Body of pancreas (tissue), 4 donors: ENCODE measurements at regions not wholly inside any gene's neighbourhood (a gene's known extent, or its start where the extent isn't known, plus 50 kb on each side); places are given as distances from the start of the nearest gene placed in this dataset.
A peak's percentile ranks its signal among the peaks of the same experiment; 100 is the strongest.

Experiments used
- ATAC-seq: fragments of 150-250 bp; one replicate; pipeline ENCODE4 v1.9.1; 2016
- DNase-seq, 4 donors: peaks; one replicate each; pipeline ENCODE4 v3.0.0-alpha.2; 2019
- H3K27ac ChIP-seq, 4 donors: fragments of 200-600 bp; sonication (generic); 1 replicate in 3 of 4; 2 replicates in 1 of 4; pipeline versions ENCODE4 v1.5.1 to v1.6.1; 2016 to 2019; ENCODE audit warnings: mild to moderate bottlenecking in 1 of 4, mixed read lengths in 1 of 4, moderate library complexity in 1 of 4
- H3K27me3 ChIP-seq, 2 donors: fragments of 200-600 bp; sonication (generic); one replicate each; pipeline ENCODE4 v1.6.0; 2016; ENCODE audit warnings: mild to moderate bottlenecking in 1 of 2
- H3K36me3 ChIP-seq, 2 donors: fragments of 200-600 bp; sonication (generic); replicated peaks in 1 of 2; 2 replicates each; pipeline ENCODE4 v1.5.1; 2016; ENCODE audit warnings: low read depth in 2 of 2; ENCODE audit not compliant: insufficient read depth in 1 of 2
- H3K4me1 ChIP-seq: fragments of 200-600 bp; sonication (generic); one replicate; pipeline ENCODE4 v1.6.0; 2016
- H3K4me3 ChIP-seq, 2 donors: fragments of 200-600 bp; sonication (generic); 1 replicate in 1 of 2; 2 replicates in 1 of 2; pipeline ENCODE4 v1.5.1; 2016 to 2019
- H3K9me3 ChIP-seq, 3 donors: fragments of 200-600 bp; sonication (generic); 1 replicate in 2 of 3; 2 replicates in 1 of 3; pipeline ENCODE4 v1.5.1; 2016
- CTCF ChIP-seq, 7 experiments: fragments of 450-650 bp in 4 of 7; fragments of 200-600 bp in 3 of 7; sonication (generic) in 3 of 7; IDR thresholded peaks; one replicate each; pipeline ENCODE4 v1.5.1; 2016 to 2019; ENCODE audit warnings: antibody characterized with exemption in 7 of 7
- POLR2A ChIP-seq, 3 donors: fragments of 450-650 bp; IDR thresholded peaks; one replicate each; pipeline ENCODE4 v1.6.1; 2016; ENCODE audit warnings: antibody characterized with exemption in 3 of 3, mild to moderate bottlenecking in 2 of 3
- WGBS, 2 donors: methylation state at CpG; one replicate each; pipeline ENCODE4 v1.1.5; 2017; 5-methylcytosine and 5-hydroxymethylcytosine counted together
- intact Hi-C: fragments of 100-400 bp; cut with DNase I; formaldehyde crosslinking; loops from one replicate; pipeline ENCODE4 v1.15.1; 2023

- 84 to 87% methylated on average over 2 of the region's 2 CpGs for WGBS, 2 donors
These were observed 100.8 kb upstream of the PIAS1 start for GRCh38 chr15:67953299-67953698.

GRCh38 chr15:67955252-67955651 lies 98.9 kb upstream of the PIAS1 start:
- Histone ChIP-seq H3K4me1 (no peaks in the 10 kb centered on the region), H3K4me3 (no peak overlapping the region), H3K27ac (no peak overlapping the region), H3K9me3 (no peaks in the 10 kb centered on the region), H3K27me3 (no peaks in the 10 kb centered on the region), H3K36me3 (no peaks in the 10 kb centered on the region)
- WGBS, 2 donors = 83% methylated on average over 6 of the region's 6 CpGs
- no peak for DNase-seq
- intact Hi-C loops = no loop called here
- ATAC-seq = no peak
- no peak for TF ChIP-seq POLR2A (IDR thresholded peaks at IDR 0.05)
- no peak for TF ChIP-seq CTCF (IDR thresholded peaks at IDR 0.05)

More at GRCh38 chr15:67953299-67953698, 100.8 kb upstream of the PIAS1 start:
- Histone ChIP-seq H3K27me3 (no peaks in the 10 kb centered on the region), H3K4me1 (no peaks in the 10 kb centered on the region), H3K9me3 (no peaks in the 10 kb centered on the region), H3K4me3 (no peak overlapping the region), H3K36me3 (no peaks in the 10 kb centered on the region), H3K27ac (no peak overlapping the region)
- TF ChIP-seq CTCF (IDR thresholded peaks at IDR 0.05) = no peak
- DNase-seq (no peak), ATAC-seq (no peak)
- intact Hi-C loops = no loop called here

GRCh38 chr15:67957435-67958132 lies 96.5 kb upstream of the PIAS1 start:
- Histone ChIP-seq H3K27ac (no peak overlapping the region), H3K4me1 (peaks cover 16% of the 10 kb centered on the region), H3K27me3 (no peaks in the 10 kb centered on the region), H3K9me3 (no peaks in the 10 kb centered on the region), H3K4me3 (no peak overlapping the region), H3K36me3 (no peaks in the 10 kb centered on the region)
- WGBS, 2 donors = 60% methylated on average over 2 of the region's 2 CpGs
- no peak for DNase-seq
- no peak for TF ChIP-seq CTCF (IDR thresholded peaks at IDR 0.05)
- no peak for TF ChIP-seq POLR2A (IDR thresholded peaks at IDR 0.05)
- ATAC-seq = no peak
- intact Hi-C loops = no loop called here

- Histone ChIP-seq H3K4me1 (peaks cover 16% of the 10 kb centered on the region), H3K9me3 (no peaks in the 10 kb centered on the region), H3K4me3 (no peak overlapping the region), H3K27me3 (no peaks in the 10 kb centered on the region), H3K27ac (no peak overlapping the region), H3K36me3 (no peaks in the 10 kb centered on the region)
- 9% methylated on average over 21 to 30 of the region's 30 CpGs for WGBS, 2 donors
- TF ChIP-seq CTCF (IDR thresholded peaks at IDR 0.05) (peak in 1 of 7 experiments; percentile 16), POLR2A (IDR thresholded peaks at IDR 0.05) (no peak)
- ATAC-seq (peak; percentile 87), DNase-seq (peak; percentile 65 to 76 (median 74))
- intact Hi-C loops = no loop called here
These were observed 86.2 kb upstream of the PIAS1 start for GRCh38 chr15:67967871-67968431.

- Histone ChIP-seq H3K27ac (no peak overlapping the region), H3K9me3 (no peaks in the 10 kb centered on the region), H3K27me3 (no peaks in the 10 kb centered on the region), H3K36me3 (no peaks in the 10 kb centered on the region), H3K4me1 (peaks cover 16% of the 10 kb centered on the region), H3K4me3 (no peak overlapping the region)
- ATAC-seq (no peak), DNase-seq (no peak)
- intact Hi-C loops = no loop called here
- TF ChIP-seq CTCF (IDR thresholded peaks at IDR 0.05) (no peak), POLR2A (IDR thresholded peaks at IDR 0.05) (no peak)
- WGBS, 2 donors = 55 to 76% methylated on average over 6 of the region's 6 CpGs
These were observed 85.6 kb upstream of the PIAS1 start for GRCh38 chr15:67968564-67968963.
